HL-60 (cell line): ENCODE measurements at regions not wholly inside any gene's neighbourhood (a gene's known extent, or its start where the extent isn't known, plus 50 kb on each side); places are given as distances from the start of the nearest gene placed in this dataset.

ENCODE experiments used
- DNase-seq, 2 experiments: peaks; one replicate each; pipeline ENCODE4 v3.0.0-alpha.2; 2010 to 2020; ENCODE audit warnings: low read depth in 1 of 2, low spot score in 1 of 2
- H3K27ac ChIP-seq: fragments of 250-450 bp; sonication (Bioruptor Pico); replicated peaks from 2 replicates; pipeline ENCODE4 v1.5.1; 2020; ENCODE audit warnings: mild to moderate bottlenecking, moderate library complexity
- H3K27me3 ChIP-seq: fragments of 250-450 bp; sonication (Bioruptor Pico); 2 replicates; pipeline ENCODE4 v1.5.1; 2021; ENCODE audit warnings: mild to moderate bottlenecking, moderate library complexity; ENCODE audit not compliant: insufficient read depth, poor library complexity, severe bottlenecking
- H3K4me3 ChIP-seq: replicated peaks from 2 replicates; pipeline ENCODE4 v1.5.1; 2011; ENCODE audit warnings: mild to moderate bottlenecking, control low read depth, low read length; ENCODE audit not compliant: insufficient read depth
- CTCF ChIP-seq: IDR thresholded peaks from one replicate; pipeline ENCODE4 v1.5.1; 2011; ENCODE audit warnings: low read length, control low read depth, inconsistent platforms; ENCODE audit not compliant: insufficient read depth
- GABPA ChIP-seq: IDR thresholded peaks from 2 replicates; pipeline ENCODE4 v1.6.1; 2012; ENCODE audit warnings: low read depth
- POLR2AphosphoS5 ChIP-seq: IDR thresholded peaks from 2 replicates; pipeline ENCODE4 v1.6.1; 2012; ENCODE audit warnings: low read depth
- REST ChIP-seq: IDR thresholded peaks from 2 replicates; pipeline ENCODE4 v1.6.1; 2012; ENCODE audit warnings: low read depth; ENCODE audit not compliant: insufficient replicate concordance
- SPI1 ChIP-seq: IDR thresholded peaks from 2 replicates; pipeline ENCODE4 v1.6.1; 2012; ENCODE audit warnings: low read depth, mild to moderate bottlenecking, borderline replicate concordance

- H3K4me3 ChIP-seq, result no peak overlapping the region
- no peaks in the 10 kb centered on the region for H3K27me3 ChIP-seq
- no peak overlapping the region for H3K27ac ChIP-seq
- TF ChIP-seq POLR2AphosphoS5 (no peak), SPI1 (no peak)
- DNase-seq, result no peak
Observed at GRCh38 chr6:74058606-74059005, 362.6 kb downstream of the CD109 start.

GRCh38 chr6:74057326-74057725 is 361.3 kb downstream of the CD109 start:
- Histone ChIP-seq H3K27me3 (no peaks in the 10 kb centered on the region), H3K4me3 (no peak overlapping the region), H3K27ac (no peak overlapping the region)
- no peak for DNase-seq
- no peak for TF ChIP-seq SPI1
- no peak for TF ChIP-seq GABPA
- no peak for TF ChIP-seq REST
- no peak for TF ChIP-seq POLR2AphosphoS5
- TF ChIP-seq CTCF, result no peak

GRCh38 chr6:74054190-74054589 is 358.2 kb downstream of the CD109 start:
- Histone ChIP-seq H3K4me3 (no peak overlapping the region), H3K27me3 (no peaks in the 10 kb centered on the region), H3K27ac (no peak overlapping the region)
- no peak for DNase-seq
- no peak for TF ChIP-seq REST
- no peak for TF ChIP-seq CTCF
- TF ChIP-seq SPI1, result no peak
- no peak for TF ChIP-seq GABPA
- TF ChIP-seq POLR2AphosphoS5, result no peak

- Histone ChIP-seq H3K27ac (no peak overlapping the region), H3K27me3 (no peaks in the 10 kb centered on the region)
- no peak for DNase-seq
Observed at GRCh38 chr6:74050921-74051320, 354.9 kb downstream of the CD109 start.

More at GRCh38 chr6:74050921-74051320, 354.9 kb downstream of the CD109 start:
- no peak for TF ChIP-seq GABPA
- TF ChIP-seq SPI1, result no peak
- TF ChIP-seq POLR2AphosphoS5, result no peak
- no peak for TF ChIP-seq REST
- no peak for TF ChIP-seq CTCF
- H3K4me3 ChIP-seq, result no peak overlapping the region
